ENCODE measurements at regions not wholly inside any gene's neighbourhood (a gene's known extent, or its start where the extent isn't known, plus 50 kb on each side); places are given as distances from the start of the nearest gene placed in this dataset.

GRCh38 chr6:79803917-79804316, 143.4 kb downstream of the ELOVL4 start (continued):
- TF ChIP-seq SOX13 (IDR thresholded peaks at IDR 0.05) (no peak), SOX13 (CRISPR knock-in tag; conservative IDR thresholded peaks at IDR 0.05 in 1 of 2, IDR thresholded peaks at IDR 0.05 in 1 of 2) (no peak), ZNF737 (CRISPR knock-in tag; IDR thresholded peaks at IDR 0.05; ENCODE audit: borderline replicate concordance) (no peak)

- no peaks in the 10 kb centered on the region for H3K79me2 ChIP-seq (ENCODE audit: insufficient read depth, low read length)
- no peak overlapping the region for H3K4me3 ChIP-seq (replicated peaks in 1 of 3; ENCODE audit: insufficient read depth in 1 of 3, low read depth in 2 of 3, low read length in 3 of 3)
- no peak overlapping the region for H3K4me2 ChIP-seq (ENCODE audit: low read depth, low read length)
- WGBS (ENCODE audit: low lambda C conversion rate) = 0% methylated on average over 5 of the region's 5 CpGs
- H3K27me3 ChIP-seq (ENCODE audit: control insufficient read depth in 1 of 2, insufficient read depth in 2 of 2, low read length in 2 of 2) = no peaks in the 10 kb centered on the region; a peak in 1 of 5 replicates
- intact Hi-C loops (cut with micrococcal nuclease; ENCODE audit: unreplicated experiment) = no loop called here
- FAIRE-seq (no peak), DNase-seq (ENCODE audit: low spot score) (no peak), ATAC-seq (no peak)
- no peaks in the 10 kb centered on the region for H3K4me1 ChIP-seq (ENCODE audit: insufficient read depth, low read length)
- no peaks in the 10 kb centered on the region for H4K20me1 ChIP-seq (ENCODE audit: insufficient read depth, low read length)
- no peak overlapping the region for H2AFZ ChIP-seq (ENCODE audit: low read length)
- no peaks in the 10 kb centered on the region for H3K36me3 ChIP-seq (replicated peaks in 1 of 2; ENCODE audit: control insufficient read depth in 1 of 2, insufficient read depth in 2 of 2, low read length in 2 of 2)
- TF ChIP-seq SETDB1 (CRISPR knock-in tag; IDR thresholded peaks at IDR 0.05; ENCODE audit: borderline replicate concordance) (no peak), ZNF225 (CRISPR knock-in tag; IDR thresholded peaks at IDR 0.05) (no peak), TFDP1 (CRISPR knock-in tag; IDR thresholded peaks at IDR 0.05; ENCODE audit: borderline replicate concordance) (no peak), GLMP (CRISPR knock-in tag; IDR thresholded peaks at IDR 0.05; ENCODE audit: borderline replicate concordance) (no peak)
- ChIA-PET CTCF (ENCODE audit: low intra/inter-chr PET ratio, low total read pairs) (no interaction called here), POLR2A (no interaction called here)
- H3K27ac ChIP-seq (ENCODE audit: extremely low read length, insufficient read depth, low read length) = no peak overlapping the region
- no TSS peak for BruUV-seq (replicated peaks)
- no peaks in the 10 kb centered on the region for H3K9me3 ChIP-seq (ENCODE audit: low read length)
- in situ Hi-C loops (cut with HindIII; ENCODE audit: extremely low pct_ligation_motif_present, low pct_unique_long_range_greater_than_20kb) = no loop called here
- H3K9ac ChIP-seq (ENCODE audit: insufficient read depth, low read depth, low read length) = no peak overlapping the region
Measured at GRCh38 chr6:79802657-79803300, 144.6 kb downstream of the ELOVL4 start.

Data from HepG2 (cell line).